H1 (cell line): ENCODE measurements at regions not wholly inside any gene's neighbourhood (a gene's known extent, or its start where the extent isn't known, plus 50 kb on each side); places are given as distances from the start of the nearest gene placed in this dataset.

Experiments
- NRF1 ChIP-seq: IDR thresholded peaks from 2 replicates; pipeline ENCODE4 v1.6.1; 2011; ENCODE audit warnings: mild to moderate bottlenecking, low read depth, low read length, improper control_type of control experiment

DNA sequence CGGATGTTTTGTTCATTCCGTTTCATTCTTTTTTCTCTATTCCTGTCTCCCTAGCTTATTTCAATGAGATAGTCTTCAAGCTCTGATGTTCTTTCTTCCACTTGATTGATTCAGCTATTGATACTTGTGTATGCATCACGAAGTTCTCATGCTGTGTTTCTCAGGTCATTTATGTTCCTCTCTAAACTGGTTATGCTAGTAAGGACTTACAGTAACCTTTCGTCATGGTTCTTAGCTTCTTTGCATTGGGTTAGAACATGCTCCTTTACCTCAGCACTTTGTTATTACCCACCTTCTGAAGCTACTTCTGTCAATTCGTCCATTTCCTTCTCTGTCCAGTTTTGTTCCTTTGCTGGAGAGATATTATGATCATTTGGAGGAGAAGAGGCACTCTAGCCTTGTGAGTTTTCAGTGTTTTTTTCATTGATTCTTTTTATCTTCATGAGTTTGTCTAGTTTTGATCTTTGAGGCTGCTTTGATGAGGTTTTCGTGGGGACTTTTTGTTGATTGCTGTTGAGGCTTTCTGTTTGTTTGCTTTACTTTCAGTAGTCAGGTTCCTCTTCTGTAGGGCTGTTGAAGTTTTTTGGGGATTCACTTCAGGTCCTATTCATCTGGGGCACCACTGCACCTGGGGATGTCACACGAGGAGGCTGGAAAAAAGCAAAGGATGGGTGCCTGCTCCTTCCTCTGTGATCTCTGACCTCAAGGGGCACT is 496.9 kb upstream of the LRRC7 start (continued):
- TF ChIP-seq NRF1: no peak
- TF ChIP-seq, all 59 proteins: peak for 0
